ENCODE measurements at regions not wholly inside any gene's neighbourhood (a gene's known extent, or its start where the extent isn't known, plus 50 kb on each side); places are given as distances from the start of the nearest gene placed in this dataset.
A peak's percentile ranks its signal among the peaks of the same experiment; 100 is the strongest.

DNA sequence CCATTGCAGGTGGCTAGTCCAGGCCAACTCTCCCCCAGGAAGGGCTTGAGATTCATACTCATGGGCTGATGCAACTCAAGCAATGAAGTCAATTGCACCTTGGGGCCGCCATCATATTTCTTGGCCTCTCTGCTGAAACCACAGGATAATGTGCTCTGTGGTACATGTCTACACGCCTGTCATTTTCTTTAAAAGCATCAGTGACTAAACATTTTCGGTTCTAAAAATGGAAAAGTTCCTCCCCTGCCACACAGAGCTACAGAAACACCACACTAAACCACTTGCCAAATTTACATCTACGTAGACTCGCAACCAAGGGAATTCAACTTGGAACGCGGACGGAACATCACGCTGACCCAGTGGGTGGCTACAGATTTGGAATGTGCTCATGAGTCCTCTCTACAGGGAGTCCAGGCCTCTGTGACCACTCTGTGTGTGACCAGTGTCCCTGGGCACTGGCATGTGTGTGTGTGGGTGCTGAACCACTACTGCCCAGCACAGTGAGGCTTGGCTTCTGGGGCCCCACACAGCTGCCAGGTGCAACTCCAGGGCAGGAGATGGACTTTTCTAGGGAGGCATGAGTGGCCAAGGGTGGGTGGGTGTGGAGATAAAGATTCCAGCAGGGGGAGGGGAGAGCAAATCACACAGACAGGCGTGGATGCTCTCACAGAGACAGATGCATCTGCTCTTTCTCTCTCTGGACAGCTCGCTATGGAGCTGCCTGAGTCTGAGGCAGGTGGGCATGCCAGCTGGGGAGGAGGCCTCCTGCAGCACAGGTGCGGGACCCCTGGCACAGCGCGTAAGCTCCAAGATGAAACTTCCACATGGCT lies 261.9 kb downstream of the CTTN start:
- Histone ChIP-seq H3K4me3 (no peak overlapping the region), H3K27ac (no peak overlapping the region), H3K27me3 (peaks cover 24% of the 10 kb centered on the region), H3K4me2 (no peak overlapping the region), H3K79me2 (no peaks in the 10 kb centered on the region), H2AFZ (no peak overlapping the region), H4K20me1 (ENCODE audit: insufficient read depth, poor library complexity, severe bottlenecking) (no peaks in the 10 kb centered on the region), H3K9me3 (ENCODE audit: low read depth) (no peaks in the 10 kb centered on the region), H3K36me3 (replicated peaks; ENCODE audit: insufficient read depth, low read depth) (no peaks in the 10 kb centered on the region), H3K4me1 (ENCODE audit: insufficient read depth) (no peaks in the 10 kb centered on the region), H3K9me2 (replicated peaks; ENCODE audit: insufficient read depth) (no peaks in the 10 kb centered on the region)
- TF ChIP-seq, protein P1, sequence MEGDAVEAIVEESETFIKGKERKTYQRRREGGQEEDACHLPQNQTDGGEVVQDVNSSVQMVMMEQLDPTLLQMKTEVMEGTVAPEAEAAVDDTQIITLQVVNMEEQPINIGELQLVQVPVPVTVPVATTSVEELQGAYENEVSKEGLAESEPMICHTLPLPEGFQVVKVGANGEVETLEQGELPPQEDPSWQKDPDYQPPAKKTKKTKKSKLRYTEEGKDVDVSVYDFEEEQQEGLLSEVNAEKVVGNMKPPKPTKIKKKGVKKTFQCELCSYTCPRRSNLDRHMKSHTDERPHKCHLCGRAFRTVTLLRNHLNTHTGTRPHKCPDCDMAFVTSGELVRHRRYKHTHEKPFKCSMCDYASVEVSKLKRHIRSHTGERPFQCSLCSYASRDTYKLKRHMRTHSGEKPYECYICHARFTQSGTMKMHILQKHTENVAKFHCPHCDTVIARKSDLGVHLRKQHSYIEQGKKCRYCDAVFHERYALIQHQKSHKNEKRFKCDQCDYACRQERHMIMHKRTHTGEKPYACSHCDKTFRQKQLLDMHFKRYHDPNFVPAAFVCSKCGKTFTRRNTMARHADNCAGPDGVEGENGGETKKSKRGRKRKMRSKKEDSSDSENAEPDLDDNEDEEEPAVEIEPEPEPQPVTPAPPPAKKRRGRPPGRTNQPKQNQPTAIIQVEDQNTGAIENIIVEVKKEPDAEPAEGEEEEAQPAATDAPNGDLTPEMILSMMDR (IDR thresholded peaks at IDR 0.05; ENCODE audit: poor library complexity): no peak
- TF ChIP-seq EZH2 (IDR thresholded peaks at IDR 0.05; ENCODE audit: borderline replicate concordance): no peak
- TF ChIP-seq EZH2phosphoT487 (IDR thresholded peaks at IDR 0.05; ENCODE audit: low read depth, severe bottlenecking, unreplicated experiment): no peak
- no peak for DNase-seq (ENCODE audit: low spot score)
- 91% methylated on average over 14 of the region's 14 CpGs for WGBS (ENCODE audit: low lambda C conversion rate, missing lambda C conversion rate)

GRCh38 chr11:70660889-70661197 lies 262.5 kb downstream of the CTTN start:
- DNase-seq (ENCODE audit: low spot score): no peak
- H3K9me3 ChIP-seq (ENCODE audit: low read depth): no peaks in the 10 kb centered on the region
- H3K4me1 ChIP-seq (ENCODE audit: insufficient read depth): no peaks in the 10 kb centered on the region
- no peaks in the 10 kb centered on the region for H3K79me2 ChIP-seq
- 95% methylated on average over 11 of the region's 11 CpGs for WGBS (ENCODE audit: low lambda C conversion rate, missing lambda C conversion rate)
- H3K36me3 ChIP-seq (replicated peaks; ENCODE audit: insufficient read depth, low read depth): no peaks in the 10 kb centered on the region
- H2AFZ ChIP-seq: no peak overlapping the region
- no peaks in the 10 kb centered on the region for H3K9me2 ChIP-seq (replicated peaks; ENCODE audit: insufficient read depth)
- H3K27ac ChIP-seq: no peak overlapping the region
- TF ChIP-seq EZH2phosphoT487 (IDR thresholded peaks at IDR 0.05; ENCODE audit: low read depth, severe bottlenecking, unreplicated experiment): no peak
- TF ChIP-seq, protein P1 (IDR thresholded peaks at IDR 0.05; ENCODE audit: poor library complexity): no peak
- TF ChIP-seq EZH2 (IDR thresholded peaks at IDR 0.05; ENCODE audit: borderline replicate concordance): no peak
- H4K20me1 ChIP-seq (ENCODE audit: insufficient read depth, poor library complexity, severe bottlenecking): no peaks in the 10 kb centered on the region
- H3K4me3 ChIP-seq: no peak overlapping the region
- no peak overlapping the region for H3K4me2 ChIP-seq
- peaks cover 24% of the 10 kb centered on the region for H3K27me3 ChIP-seq

DNA sequence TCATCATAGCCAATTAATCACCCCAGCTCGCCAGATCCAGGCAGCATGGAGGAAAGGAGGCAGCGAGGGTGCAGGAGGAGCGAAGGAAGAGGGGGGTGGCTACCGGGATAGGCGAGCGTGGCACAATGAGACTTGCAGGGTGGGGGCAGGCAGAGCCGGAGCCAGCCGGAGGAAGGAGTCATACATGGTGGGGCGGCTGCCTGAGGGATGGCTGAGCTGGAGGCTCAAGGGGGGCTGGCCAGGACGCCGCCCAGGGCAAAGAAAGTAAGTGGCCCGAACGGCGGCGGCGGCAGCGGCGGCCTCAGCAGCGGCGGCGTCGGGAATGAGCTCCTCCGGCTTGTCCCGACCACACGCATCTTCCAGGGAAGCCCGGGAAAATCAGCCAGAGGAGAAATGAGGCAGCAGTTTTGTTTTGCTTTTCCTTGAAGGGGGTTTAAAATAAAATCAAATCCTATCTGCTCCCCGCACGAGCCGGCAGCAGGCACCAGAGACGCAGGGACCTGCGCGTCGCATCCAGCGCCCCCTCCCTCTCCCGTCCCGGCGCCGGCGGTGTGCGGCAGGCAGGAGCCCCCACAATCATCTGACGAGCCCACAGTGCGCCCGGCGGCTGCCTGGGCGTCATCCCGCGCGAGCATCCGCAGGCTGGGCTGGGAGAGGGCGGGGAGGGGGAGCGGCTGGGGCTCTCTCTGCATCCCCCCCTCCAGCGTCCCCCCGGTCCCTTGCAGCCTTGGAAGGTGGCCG lies 263.6 kb downstream of the CTTN start:
- no peak overlapping the region for H3K4me3 ChIP-seq
- H3K36me3 ChIP-seq (replicated peaks; ENCODE audit: insufficient read depth, low read depth): no peaks in the 10 kb centered on the region
- peak overlapping the region; percentile 84 for H3K4me2 ChIP-seq
- H4K20me1 ChIP-seq (ENCODE audit: insufficient read depth, poor library complexity, severe bottlenecking): no peaks in the 10 kb centered on the region
- TF ChIP-seq EZH2 (IDR thresholded peaks at IDR 0.05; ENCODE audit: borderline replicate concordance): no peak
- no peak for TF ChIP-seq EZH2phosphoT487 (IDR thresholded peaks at IDR 0.05; ENCODE audit: low read depth, severe bottlenecking, unreplicated experiment)
- TF ChIP-seq, protein P1 (IDR thresholded peaks at IDR 0.05; ENCODE audit: poor library complexity): no peak
- H2AFZ ChIP-seq: no peak overlapping the region
- no peaks in the 10 kb centered on the region for H3K9me2 ChIP-seq (replicated peaks; ENCODE audit: insufficient read depth)
- no peak for DNase-seq (ENCODE audit: low spot score)
- no peak overlapping the region for H3K27ac ChIP-seq
- H3K79me2 ChIP-seq: no peaks in the 10 kb centered on the region
- no peaks in the 10 kb centered on the region for H3K9me3 ChIP-seq (ENCODE audit: low read depth)
- no peaks in the 10 kb centered on the region for H3K4me1 ChIP-seq (ENCODE audit: insufficient read depth)
- WGBS (ENCODE audit: low lambda C conversion rate, missing lambda C conversion rate): 14% methylated on average over 34 of the region's 54 CpGs
- peaks cover 24% of the 10 kb centered on the region for H3K27me3 ChIP-seq
